Osteoblast (primary cell): ENCODE measurements at regions not wholly inside any gene's neighbourhood (a gene's known extent, or its start where the extent isn't known, plus 50 kb on each side); places are given as distances from the start of the nearest gene placed in this dataset.
"Not testable (repeated sequence)": the region's sequence is repeated elsewhere in the genome, so short reads cannot be mapped to it uniquely, and the experiment has no call there.

Experiments used
- DNase-seq: peaks from one replicate; pipeline ENCODE4 v3.0.0; 2011; ENCODE audit warnings: low spot score, mixed read lengths; ENCODE audit not compliant: insufficient read length; ENCODE audit errors: missing footprints
- H2AFZ ChIP-seq: 2 replicates; pipeline ENCODE4 v1.6.0; 2011; ENCODE audit warnings: mild to moderate bottlenecking, low read length
- H3K27ac ChIP-seq: 2 replicates; pipeline ENCODE4 v1.5.1; 2011; ENCODE audit warnings: mild to moderate bottlenecking, low read depth, low read length, moderate library complexity
- H3K27me3 ChIP-seq: 2 replicates; pipeline ENCODE4 v1.6.0; 2012; ENCODE audit warnings: mild to moderate bottlenecking, control low read depth, inconsistent platforms, low read length, moderate library complexity; ENCODE audit not compliant: insufficient read depth
- H3K36me3 ChIP-seq: 2 replicates; pipeline ENCODE4 v1.5.1; 2011; ENCODE audit warnings: mild to moderate bottlenecking, low read length, control low read depth, moderate library complexity; ENCODE audit not compliant: insufficient read depth
- H3K4me1 ChIP-seq: 2 replicates; pipeline ENCODE4 v1.5.1; 2011; ENCODE audit warnings: mild to moderate bottlenecking, low read length, control low read depth, moderate library complexity; ENCODE audit not compliant: insufficient read depth
- H3K4me2 ChIP-seq: 2 replicates; pipeline ENCODE4 v1.6.0; 2011; ENCODE audit warnings: mild to moderate bottlenecking, low read length; ENCODE audit not compliant: insufficient read depth
- H3K4me3 ChIP-seq: fragments of 200-600 bp; sonication (generic); 3 replicates; pipeline ENCODE4 v1.5.1; 2012; ENCODE audit warnings: mild to moderate bottlenecking, low read length, inconsistent platforms; ENCODE audit not compliant: insufficient read depth
- H3K79me2 ChIP-seq: 2 replicates; pipeline ENCODE4 v1.6.0; 2012; ENCODE audit warnings: mild to moderate bottlenecking, low read length, control low read depth, inconsistent platforms; ENCODE audit not compliant: insufficient read depth
- H3K9me3 ChIP-seq: 2 replicates; pipeline ENCODE4 v1.5.1; 2011; ENCODE audit warnings: low read depth, low read length, control low read depth
- H4K20me1 ChIP-seq: 2 replicates; pipeline ENCODE4 v1.6.0; 2012; ENCODE audit warnings: mild to moderate bottlenecking, low read length, control low read depth; ENCODE audit not compliant: insufficient read depth
- TF ChIP-seq, protein P1 (sequence below): IDR thresholded peaks from 2 replicates; pipeline ENCODE4 v1.5.1; 2011; ENCODE audit warnings: mild to moderate bottlenecking, low read depth, low read length, moderate library complexity; ENCODE audit errors: extremely low read depth

DNA sequence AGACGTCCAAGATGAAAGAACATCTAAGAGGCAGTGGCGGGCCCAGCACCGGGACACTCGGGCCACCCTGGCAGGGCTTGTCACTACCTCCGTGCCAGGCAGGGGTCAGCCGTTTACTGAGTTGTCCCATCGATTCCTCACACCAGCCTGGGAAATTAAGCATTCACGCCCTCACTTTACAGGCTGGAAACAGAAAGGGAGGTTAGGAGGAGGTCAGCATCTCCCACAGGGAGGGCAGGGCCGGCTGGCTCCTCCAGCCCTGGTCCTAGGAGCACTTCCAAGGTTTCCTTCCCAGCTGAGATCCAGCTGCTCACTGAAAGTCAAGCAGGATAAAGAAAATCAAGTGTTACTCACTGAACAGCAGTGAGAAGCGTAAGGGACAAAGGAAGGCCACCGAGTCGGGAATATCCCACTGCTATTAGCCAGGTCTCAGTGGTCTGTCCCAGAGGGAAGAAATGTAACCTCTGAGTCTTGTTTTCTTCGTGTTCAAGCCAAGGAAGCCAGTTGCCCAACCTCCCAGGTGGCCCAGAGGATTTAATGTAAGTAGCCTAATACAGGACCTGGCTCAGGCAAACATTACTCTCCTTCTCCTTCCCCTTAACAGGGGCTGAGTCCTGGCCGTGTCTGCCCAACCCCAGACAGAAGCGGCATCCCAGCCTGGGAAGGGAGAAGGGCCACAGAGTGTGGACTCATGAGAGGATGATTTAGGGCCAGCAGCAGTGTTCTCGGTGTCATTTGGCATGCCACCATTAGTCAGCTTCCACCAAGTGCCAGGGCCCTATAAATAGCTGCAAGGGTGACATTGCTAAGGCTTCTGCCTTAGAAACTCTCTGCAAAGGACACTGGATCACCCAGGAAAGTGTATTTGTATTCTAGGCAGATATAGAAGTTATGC, 203.1 kb upstream of the GALNT2 start:
- DNase-seq: no peak
- H3K4me2 ChIP-seq: no peak overlapping the region

DNA sequence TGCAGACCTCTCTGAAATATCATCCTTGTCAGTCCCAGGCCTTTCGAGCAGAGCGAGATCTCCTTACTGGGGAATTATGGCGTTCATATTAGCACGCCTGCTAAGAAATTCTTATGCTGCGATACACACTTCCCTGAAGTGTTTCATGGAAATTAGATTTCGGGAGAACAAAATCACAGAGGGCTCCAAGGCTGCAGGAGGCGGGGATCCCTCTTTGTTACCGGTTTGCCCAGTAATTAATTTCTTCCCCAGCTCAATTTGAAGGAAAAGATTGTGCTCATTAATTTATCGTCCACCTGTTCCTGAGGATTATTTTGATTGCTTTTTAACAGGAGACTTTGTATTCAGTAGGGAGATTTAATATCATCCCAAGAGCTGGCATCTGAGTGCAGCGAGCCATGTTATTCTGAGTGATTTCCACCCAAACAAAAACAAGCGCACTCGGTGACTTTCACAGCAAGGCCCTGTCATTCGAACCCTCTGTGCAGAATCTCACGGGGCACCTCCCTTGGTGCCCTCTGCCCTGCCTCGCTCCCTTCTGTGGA, 202.3 kb upstream of the GALNT2 start:
- H2AFZ ChIP-seq: no peak overlapping the region
- H3K4me1 ChIP-seq: no peaks in the 10 kb centered on the region
- DNase-seq: no peak
- no peak overlapping the region for H3K4me3 ChIP-seq
- H3K4me2 ChIP-seq: no peak overlapping the region
- H3K9me3 ChIP-seq: no peaks in the 10 kb centered on the region
- no peaks in the 10 kb centered on the region for H4K20me1 ChIP-seq
- H3K27me3 ChIP-seq: no peaks in the 10 kb centered on the region
- no peaks in the 10 kb centered on the region for H3K79me2 ChIP-seq
- no peaks in the 10 kb centered on the region for H3K36me3 ChIP-seq
- TF ChIP-seq, protein P1, sequence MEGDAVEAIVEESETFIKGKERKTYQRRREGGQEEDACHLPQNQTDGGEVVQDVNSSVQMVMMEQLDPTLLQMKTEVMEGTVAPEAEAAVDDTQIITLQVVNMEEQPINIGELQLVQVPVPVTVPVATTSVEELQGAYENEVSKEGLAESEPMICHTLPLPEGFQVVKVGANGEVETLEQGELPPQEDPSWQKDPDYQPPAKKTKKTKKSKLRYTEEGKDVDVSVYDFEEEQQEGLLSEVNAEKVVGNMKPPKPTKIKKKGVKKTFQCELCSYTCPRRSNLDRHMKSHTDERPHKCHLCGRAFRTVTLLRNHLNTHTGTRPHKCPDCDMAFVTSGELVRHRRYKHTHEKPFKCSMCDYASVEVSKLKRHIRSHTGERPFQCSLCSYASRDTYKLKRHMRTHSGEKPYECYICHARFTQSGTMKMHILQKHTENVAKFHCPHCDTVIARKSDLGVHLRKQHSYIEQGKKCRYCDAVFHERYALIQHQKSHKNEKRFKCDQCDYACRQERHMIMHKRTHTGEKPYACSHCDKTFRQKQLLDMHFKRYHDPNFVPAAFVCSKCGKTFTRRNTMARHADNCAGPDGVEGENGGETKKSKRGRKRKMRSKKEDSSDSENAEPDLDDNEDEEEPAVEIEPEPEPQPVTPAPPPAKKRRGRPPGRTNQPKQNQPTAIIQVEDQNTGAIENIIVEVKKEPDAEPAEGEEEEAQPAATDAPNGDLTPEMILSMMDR: no peak
- no peak overlapping the region for H3K27ac ChIP-seq

More for the DNA sequence above, 203.1 kb upstream of the GALNT2 start:
- H3K79me2 ChIP-seq: no peaks in the 10 kb centered on the region
- H3K27ac ChIP-seq: no peak overlapping the region
- H3K9me3 ChIP-seq: no peaks in the 10 kb centered on the region
- H4K20me1 ChIP-seq: no peaks in the 10 kb centered on the region
- H3K36me3 ChIP-seq: no peaks in the 10 kb centered on the region
- no peak overlapping the region for H2AFZ ChIP-seq
- TF ChIP-seq, protein P1: no peak
- H3K4me3 ChIP-seq: no peak overlapping the region
- H3K4me1 ChIP-seq: no peaks in the 10 kb centered on the region
- no peaks in the 10 kb centered on the region for H3K27me3 ChIP-seq

DNA sequence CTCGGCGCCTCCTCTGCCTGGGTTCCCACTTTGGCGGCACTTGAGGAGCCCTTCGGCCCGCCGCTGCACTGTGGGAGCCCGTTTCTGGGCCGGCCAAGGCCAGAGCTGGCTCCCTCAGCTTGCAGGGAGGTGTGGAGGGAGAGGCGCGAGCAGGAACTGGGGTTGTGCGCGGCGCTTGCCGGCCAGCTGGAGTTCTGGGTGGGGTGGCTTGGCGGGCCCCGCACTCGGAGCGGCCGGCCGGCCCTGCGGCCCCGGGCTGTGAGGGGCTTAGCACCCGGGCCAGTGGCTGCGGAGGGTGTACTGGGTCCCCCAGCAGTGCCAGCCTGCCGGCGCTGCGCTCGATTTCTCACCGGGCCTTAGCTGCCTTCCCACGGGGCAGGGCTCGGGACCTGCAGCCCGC, 201.7 kb upstream of the GALNT2 start:
- H3K4me2 ChIP-seq, H3K4me3 ChIP-seq, H3K27me3 ChIP-seq, H3K36me3 ChIP-seq, H3K79me2 ChIP-seq, H4K20me1 ChIP-seq, DNase-seq, H3K4me1 ChIP-seq, H3K9me3 ChIP-seq, H3K27ac ChIP-seq, H2AFZ ChIP-seq: not testable (repeated sequence)

DNA sequence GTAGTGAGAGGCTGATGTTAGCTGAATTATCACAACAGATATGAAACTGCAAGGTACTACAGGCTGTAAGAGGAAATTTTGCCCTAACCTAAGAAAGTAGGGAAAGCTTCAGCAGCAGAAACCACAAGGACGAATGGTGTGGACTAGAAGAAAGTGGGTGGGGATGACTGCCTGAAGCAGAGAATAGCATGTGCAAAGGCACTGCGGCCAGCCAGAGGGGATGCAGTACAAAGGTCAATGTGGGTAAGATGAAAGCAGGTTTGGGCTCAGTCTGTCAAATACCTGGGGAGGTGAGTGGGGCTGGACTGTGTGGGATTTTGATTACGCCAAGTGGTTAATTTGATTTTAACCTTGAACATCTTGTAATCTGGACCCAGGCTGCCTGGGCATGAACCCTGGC, 199.3 kb upstream of the GALNT2 start:
- TF ChIP-seq, protein P1: no peak
- Histone ChIP-seq H3K4me1 (no peaks in the 10 kb centered on the region), H3K36me3 (no peaks in the 10 kb centered on the region), H3K4me2 (no peak overlapping the region), H3K27me3 (no peaks in the 10 kb centered on the region), H3K27ac (no peak overlapping the region), H4K20me1 (no peaks in the 10 kb centered on the region), H3K79me2 (no peaks in the 10 kb centered on the region), H3K9me3 (no peaks in the 10 kb centered on the region), H3K4me3 (no peak overlapping the region), H2AFZ (no peak overlapping the region)
- DNase-seq: no peak
